ENCODE measurements at regions not wholly inside any gene's neighbourhood (a gene's known extent, or its start where the extent isn't known, plus 50 kb on each side); places are given as distances from the start of the nearest gene placed in this dataset.

DNA sequence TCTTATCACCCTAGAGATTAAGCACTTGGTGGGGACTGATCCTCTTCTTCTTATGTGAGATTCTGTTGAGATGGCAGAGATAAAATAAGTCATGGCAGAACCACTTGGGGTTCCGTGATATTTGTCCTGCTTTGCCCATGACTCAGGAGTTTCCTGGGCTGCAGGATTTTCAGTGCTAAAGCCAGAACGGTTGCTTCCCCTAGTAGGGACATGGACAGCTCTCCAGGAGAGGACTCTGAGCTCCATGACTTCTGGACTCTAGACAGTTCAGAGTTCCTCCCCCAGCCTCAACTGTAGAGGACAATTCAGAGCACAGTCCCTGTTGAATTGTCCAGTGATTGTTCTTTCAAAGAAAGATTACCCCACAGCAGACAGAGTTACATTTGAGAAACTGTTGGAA, 98.8 kb downstream of the OLFM4 start:
- TF ChIP-seq, protein P1, sequence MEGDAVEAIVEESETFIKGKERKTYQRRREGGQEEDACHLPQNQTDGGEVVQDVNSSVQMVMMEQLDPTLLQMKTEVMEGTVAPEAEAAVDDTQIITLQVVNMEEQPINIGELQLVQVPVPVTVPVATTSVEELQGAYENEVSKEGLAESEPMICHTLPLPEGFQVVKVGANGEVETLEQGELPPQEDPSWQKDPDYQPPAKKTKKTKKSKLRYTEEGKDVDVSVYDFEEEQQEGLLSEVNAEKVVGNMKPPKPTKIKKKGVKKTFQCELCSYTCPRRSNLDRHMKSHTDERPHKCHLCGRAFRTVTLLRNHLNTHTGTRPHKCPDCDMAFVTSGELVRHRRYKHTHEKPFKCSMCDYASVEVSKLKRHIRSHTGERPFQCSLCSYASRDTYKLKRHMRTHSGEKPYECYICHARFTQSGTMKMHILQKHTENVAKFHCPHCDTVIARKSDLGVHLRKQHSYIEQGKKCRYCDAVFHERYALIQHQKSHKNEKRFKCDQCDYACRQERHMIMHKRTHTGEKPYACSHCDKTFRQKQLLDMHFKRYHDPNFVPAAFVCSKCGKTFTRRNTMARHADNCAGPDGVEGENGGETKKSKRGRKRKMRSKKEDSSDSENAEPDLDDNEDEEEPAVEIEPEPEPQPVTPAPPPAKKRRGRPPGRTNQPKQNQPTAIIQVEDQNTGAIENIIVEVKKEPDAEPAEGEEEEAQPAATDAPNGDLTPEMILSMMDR (IDR thresholded peaks at IDR 0.05): no peak
- TF ChIP-seq POLR2A (IDR thresholded peaks at IDR 0.05): no peak
